ENCODE measurements at regions not wholly inside any gene's neighbourhood (a gene's known extent, or its start where the extent isn't known, plus 50 kb on each side); places are given as distances from the start of the nearest gene placed in this dataset.

DNA sequence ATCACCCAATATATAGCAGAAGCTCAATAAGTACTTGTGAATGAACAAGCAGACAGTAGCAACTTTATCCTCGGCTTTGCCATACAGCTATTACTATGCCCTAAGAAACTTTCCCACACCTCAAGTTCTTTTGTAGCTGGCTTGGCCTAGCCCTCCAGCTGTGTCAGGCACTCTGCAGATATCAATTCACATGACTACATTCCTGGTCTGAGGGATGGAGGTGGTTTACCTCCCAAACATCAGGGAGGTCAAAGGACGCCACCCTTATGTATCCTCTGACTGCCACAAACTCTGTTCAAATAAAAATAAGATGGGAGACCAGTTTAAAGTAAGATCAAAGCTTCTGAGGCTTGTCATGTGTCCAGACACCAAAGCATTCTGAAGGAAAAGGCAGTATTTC is 416.3 kb downstream of the PIK3R1 start:
- TF ChIP-seq, protein P1, sequence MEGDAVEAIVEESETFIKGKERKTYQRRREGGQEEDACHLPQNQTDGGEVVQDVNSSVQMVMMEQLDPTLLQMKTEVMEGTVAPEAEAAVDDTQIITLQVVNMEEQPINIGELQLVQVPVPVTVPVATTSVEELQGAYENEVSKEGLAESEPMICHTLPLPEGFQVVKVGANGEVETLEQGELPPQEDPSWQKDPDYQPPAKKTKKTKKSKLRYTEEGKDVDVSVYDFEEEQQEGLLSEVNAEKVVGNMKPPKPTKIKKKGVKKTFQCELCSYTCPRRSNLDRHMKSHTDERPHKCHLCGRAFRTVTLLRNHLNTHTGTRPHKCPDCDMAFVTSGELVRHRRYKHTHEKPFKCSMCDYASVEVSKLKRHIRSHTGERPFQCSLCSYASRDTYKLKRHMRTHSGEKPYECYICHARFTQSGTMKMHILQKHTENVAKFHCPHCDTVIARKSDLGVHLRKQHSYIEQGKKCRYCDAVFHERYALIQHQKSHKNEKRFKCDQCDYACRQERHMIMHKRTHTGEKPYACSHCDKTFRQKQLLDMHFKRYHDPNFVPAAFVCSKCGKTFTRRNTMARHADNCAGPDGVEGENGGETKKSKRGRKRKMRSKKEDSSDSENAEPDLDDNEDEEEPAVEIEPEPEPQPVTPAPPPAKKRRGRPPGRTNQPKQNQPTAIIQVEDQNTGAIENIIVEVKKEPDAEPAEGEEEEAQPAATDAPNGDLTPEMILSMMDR (conservative IDR thresholded peaks at IDR 0.05), result no peak
- TF ChIP-seq ZFX (IDR thresholded peaks at IDR 0.05), result no peak
